MG63 (cell line): ENCODE measurements at regions not wholly inside any gene's neighbourhood (a gene's known extent, or its start where the extent isn't known, plus 50 kb on each side); places are given as distances from the start of the nearest gene placed in this dataset.

Experiments
- DNase-seq: peaks from one replicate; pipeline ENCODE4 v3.0.0-alpha.2; 2020
- H3K27me3 ChIP-seq: fragments of 250-450 bp; sonication (Bioruptor Pico); 2 replicates; pipeline ENCODE4 v1.5.1; 2020; ENCODE audit warnings: mild to moderate bottlenecking, moderate library complexity
- H3K36me3 ChIP-seq: fragments of 250-450 bp; sonication (Bioruptor Pico); 2 replicates; pipeline ENCODE4 v1.5.1; 2020; ENCODE audit warnings: mild to moderate bottlenecking, moderate library complexity
- H3K4me3 ChIP-seq: fragments of 250-450 bp; sonication (Bioruptor Pico); 2 replicates; pipeline ENCODE4 v1.5.1; 2020; ENCODE audit warnings: mild to moderate bottlenecking, moderate library complexity
- H3K9me3 ChIP-seq: fragments of 250-450 bp; sonication (Bioruptor Pico); 2 replicates; pipeline ENCODE4 v1.5.1; 2020; ENCODE audit warnings: mild to moderate bottlenecking, moderate library complexity

DNA sequence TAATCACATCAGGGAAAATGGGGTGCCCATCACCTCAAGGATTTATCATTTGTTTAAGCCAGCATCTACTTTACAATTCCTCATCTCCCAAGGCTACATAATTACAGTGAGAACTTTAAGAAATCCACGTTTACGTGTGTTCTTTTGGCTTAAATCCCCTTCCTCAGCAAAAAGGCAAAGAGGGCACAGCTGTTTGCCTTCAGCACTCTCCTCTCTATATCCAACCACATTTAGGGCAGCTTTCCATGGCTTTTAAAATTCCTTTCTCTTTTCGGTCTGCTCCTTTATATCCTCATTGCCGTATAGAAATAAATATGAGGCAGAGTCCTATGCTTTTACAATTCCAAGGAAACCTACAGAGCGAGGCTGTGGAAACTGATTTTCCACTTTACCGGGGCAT, 175.9 kb downstream of the EMP1 start:
- H3K4me3 ChIP-seq, result no peak overlapping the region
- H3K9me3 ChIP-seq, result no peaks in the 10 kb centered on the region
- no peak for DNase-seq
- H3K27me3 ChIP-seq, result no peaks in the 10 kb centered on the region
- no peaks in the 10 kb centered on the region for H3K36me3 ChIP-seq

DNA sequence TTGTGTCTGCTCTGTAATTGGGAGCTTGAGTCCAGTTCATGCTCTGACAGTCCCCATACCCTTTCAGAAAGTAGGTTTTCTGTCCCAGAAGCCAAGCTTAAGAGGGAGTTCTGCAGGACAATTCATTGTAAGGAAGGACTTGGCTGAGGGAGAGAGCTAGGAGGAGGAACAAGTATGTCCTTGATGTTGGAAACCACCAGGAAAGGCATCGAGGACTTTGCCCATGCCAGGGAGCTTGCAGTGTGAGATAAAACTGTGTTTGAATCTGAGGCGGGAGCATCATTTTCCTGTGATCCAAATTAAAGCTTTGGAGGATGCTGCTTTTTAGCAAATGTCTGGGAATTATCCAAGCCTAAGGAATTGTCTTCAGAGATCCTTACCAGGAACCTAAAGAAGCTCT, 175.3 kb downstream of the EMP1 start:
- Histone ChIP-seq H3K9me3 (no peaks in the 10 kb centered on the region), H3K27me3 (no peaks in the 10 kb centered on the region), H3K4me3 (no peak overlapping the region), H3K36me3 (no peaks in the 10 kb centered on the region)
- DNase-seq, result no peak

DNA sequence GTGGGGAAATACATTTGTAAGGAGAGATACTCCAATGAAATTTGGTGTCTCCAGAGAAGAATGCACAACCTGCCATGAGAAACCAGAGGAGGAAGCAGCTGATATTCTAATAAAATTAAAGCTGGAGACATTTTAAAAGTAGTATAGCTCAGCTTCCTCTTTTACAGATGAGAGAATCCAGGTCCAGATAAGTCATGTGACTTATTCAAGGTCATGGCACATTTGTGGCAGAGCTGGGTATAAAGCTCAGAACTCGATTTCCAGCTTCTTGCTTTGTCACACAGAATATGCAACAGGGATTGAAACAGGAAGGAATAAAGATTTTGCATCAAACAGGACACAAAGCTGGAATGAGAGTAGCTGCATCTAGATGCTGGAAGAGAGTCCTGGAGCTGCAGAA, 174.8 kb downstream of the EMP1 start:
- H3K4me3 ChIP-seq, result no peak overlapping the region
- H3K36me3 ChIP-seq, result no peaks in the 10 kb centered on the region
- no peaks in the 10 kb centered on the region for H3K27me3 ChIP-seq
- DNase-seq, result no peak
- H3K9me3 ChIP-seq, result no peaks in the 10 kb centered on the region

DNA sequence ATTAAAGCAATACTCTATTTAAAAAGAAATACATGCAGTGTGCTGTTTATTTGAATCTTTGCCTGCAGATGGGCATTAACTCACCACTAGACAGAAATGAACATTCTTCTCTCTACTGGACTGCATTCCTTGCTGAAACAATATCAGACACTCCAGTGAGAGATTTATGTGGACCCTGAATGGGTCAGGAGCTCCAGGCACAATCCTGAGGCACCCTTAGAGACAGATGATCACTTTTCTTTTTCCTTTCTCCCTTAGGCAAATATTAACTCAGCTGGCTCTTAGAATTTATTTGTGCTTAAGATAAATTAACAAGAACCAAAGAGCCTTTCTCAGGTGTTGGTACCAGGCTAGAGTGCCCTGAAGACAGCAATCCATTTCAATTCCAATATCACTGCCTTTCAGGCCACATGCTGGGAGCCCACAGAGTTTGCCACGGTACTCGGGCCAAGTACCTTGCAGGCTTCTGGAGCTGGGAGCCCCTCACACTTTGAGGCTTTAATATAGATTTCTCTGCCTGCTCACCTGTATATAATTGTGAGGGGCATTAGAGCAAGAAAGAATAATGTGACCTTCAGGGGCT, 173.0 kb downstream of the EMP1 start:
- Histone ChIP-seq H3K27me3 (no peaks in the 10 kb centered on the region), H3K9me3 (no peaks in the 10 kb centered on the region), H3K4me3 (no peak overlapping the region), H3K36me3 (no peaks in the 10 kb centered on the region)
- no peak for DNase-seq

- no peaks in the 10 kb centered on the region for H3K27me3 ChIP-seq
- H3K9me3 ChIP-seq, result no peaks in the 10 kb centered on the region
- no peaks in the 10 kb centered on the region for H3K36me3 ChIP-seq
- no peak overlapping the region for H3K4me3 ChIP-seq
- no peak for DNase-seq
Observed at GRCh38 chr12:13368971-13369370, 172.4 kb downstream of the EMP1 start.

GRCh38 chr12:13368431-13368830, 171.9 kb downstream of the EMP1 start:
- no peaks in the 10 kb centered on the region for H3K27me3 ChIP-seq
- H3K4me3 ChIP-seq, result no peak overlapping the region
- no peak for DNase-seq
- H3K9me3 ChIP-seq, result no peaks in the 10 kb centered on the region
- no peaks in the 10 kb centered on the region for H3K36me3 ChIP-seq

- no peak for DNase-seq
- H3K36me3 ChIP-seq, result no peaks in the 10 kb centered on the region
- H3K9me3 ChIP-seq, result no peaks in the 10 kb centered on the region
- no peak overlapping the region for H3K4me3 ChIP-seq
- H3K27me3 ChIP-seq, result no peaks in the 10 kb centered on the region
Observed at GRCh38 chr12:13367973-13368372, 171.4 kb downstream of the EMP1 start.

DNA sequence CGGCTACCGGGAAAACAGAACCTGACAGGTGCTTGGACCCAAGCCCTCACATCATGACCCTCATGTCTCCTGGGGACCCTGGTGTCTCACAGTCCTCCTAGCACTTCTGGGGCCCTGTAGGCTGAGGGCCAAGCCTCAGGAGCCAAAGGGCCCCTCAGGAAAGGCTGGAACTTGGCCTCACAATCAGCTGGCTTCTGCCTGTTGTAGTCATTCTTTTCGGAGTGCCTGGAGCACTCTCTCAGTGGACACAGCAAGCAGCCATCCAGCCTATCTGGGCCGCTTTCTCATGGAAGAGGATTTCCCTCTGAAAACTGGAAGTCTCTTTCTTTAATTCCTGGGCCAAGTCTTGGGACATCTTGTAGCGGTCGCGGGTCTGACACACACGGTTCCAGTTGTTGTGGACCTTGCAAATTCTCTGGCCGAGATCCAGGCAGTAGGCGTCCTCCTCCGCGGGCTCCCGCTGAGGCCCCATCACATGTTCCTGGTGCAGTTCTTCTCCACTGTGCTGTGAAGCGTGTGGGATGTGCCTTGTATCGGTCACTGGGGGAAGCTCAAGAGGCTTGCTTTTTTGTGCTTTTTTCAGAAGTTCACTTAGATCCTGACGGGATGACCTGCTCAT, 169.3 kb downstream of the EMP1 start:
- H3K4me3 ChIP-seq, result no peak overlapping the region
- H3K36me3 ChIP-seq, result no peaks in the 10 kb centered on the region
- DNase-seq, result no peak
- H3K27me3 ChIP-seq, result peaks cover 3% of the 10 kb centered on the region; the same call in 1 of the 2 replicates
- H3K9me3 ChIP-seq, result no peaks in the 10 kb centered on the region

DNA sequence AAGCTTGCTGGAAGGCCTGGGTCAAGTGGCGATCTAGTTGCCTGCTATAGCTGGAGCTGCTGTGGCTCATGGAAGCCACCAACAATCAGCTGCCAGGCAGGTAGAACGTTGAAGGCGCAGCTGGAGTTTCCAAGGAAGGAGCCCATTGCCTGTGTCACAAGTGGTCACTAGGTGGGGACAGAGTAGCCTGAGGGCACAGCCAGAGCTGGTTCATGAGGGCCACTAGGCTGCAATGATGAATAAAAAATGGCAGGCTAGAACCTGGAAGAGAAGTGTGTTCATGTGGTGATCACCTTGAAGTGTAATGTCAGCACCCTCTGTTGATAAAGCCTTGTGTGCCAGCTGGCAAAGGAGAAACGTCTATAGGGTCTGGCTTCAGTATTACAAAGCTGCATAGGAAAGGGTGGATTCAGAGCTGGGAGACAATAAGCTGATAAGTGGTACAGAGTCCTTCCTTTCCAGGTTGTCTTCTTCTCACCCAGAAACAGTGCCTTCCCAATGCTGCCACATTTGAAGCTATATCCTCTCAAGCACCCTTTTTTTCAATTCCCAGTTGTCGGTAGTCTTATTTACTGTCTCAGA, 165.8 kb downstream of the EMP1 start:
- Histone ChIP-seq H3K27me3 (peaks cover 6% of the 10 kb centered on the region), H3K9me3 (no peaks in the 10 kb centered on the region), H3K4me3 (no peak overlapping the region), H3K36me3 (no peaks in the 10 kb centered on the region)
- DNase-seq, result peak; percentile 45

- Histone ChIP-seq H3K27me3 (peaks cover 11% of the 10 kb centered on the region), H3K36me3 (no peaks in the 10 kb centered on the region), H3K9me3 (no peaks in the 10 kb centered on the region), H3K4me3 (no peak overlapping the region)
- DNase-seq, result no peak
Observed at GRCh38 chr12:13359636-13360035, 163.1 kb downstream of the EMP1 start.

DNA sequence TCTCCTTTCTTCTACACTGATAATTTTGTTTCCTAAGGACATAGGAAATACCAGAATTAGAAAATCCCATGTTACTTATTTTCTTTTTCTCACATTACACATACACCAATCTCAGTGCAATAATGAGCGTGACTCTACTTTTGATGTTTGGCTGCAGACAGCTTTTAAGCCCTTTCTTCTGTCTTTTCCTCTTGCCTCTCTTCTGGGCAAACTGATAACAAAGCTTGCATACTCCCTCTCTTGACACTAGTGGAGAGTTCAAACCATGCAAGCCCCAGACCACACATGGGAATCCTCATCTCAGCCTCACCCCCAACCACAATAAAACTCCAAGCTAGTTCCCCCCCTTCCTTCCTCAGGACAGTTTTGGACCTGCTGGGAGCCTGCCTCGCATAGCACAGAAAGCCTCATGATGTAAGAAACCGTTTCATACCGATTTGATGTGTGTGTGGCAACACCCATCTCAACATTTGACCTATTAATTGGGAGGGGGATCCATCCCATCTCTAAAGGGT, 161.9 kb downstream of the EMP1 start:
- H3K9me3 ChIP-seq, result no peaks in the 10 kb centered on the region
- DNase-seq, result no peak
- no peak overlapping the region for H3K4me3 ChIP-seq
- H3K27me3 ChIP-seq, result peaks cover 11% of the 10 kb centered on the region
- no peaks in the 10 kb centered on the region for H3K36me3 ChIP-seq

- DNase-seq, result no peak
- Histone ChIP-seq H3K36me3 (no peaks in the 10 kb centered on the region), H3K4me3 (no peak overlapping the region), H3K27me3 (peaks cover 3% of the 10 kb centered on the region), H3K9me3 (no peaks in the 10 kb centered on the region)
Observed at GRCh38 chr12:13350946-13351345, 154.4 kb downstream of the EMP1 start.

DNA sequence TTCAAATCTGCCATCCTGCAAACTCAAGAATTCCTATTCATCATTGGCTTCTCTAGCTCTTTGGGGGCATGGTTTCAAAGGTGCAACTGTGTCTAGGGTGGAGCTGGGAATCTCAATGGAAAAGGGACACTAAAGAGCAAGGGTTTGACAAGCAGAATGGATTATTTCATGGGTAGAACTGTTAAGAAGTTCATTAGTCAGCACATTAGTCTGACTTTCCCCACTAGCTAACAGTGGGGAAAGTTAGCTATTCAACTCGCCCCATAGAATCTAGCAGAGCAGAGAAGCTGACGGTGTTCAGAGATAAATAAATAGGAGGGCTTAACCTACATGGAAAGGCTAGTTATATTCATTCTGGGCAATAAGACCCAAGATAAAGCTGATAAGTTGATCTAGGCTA, 153.9 kb downstream of the EMP1 start:
- Histone ChIP-seq H3K4me3 (no peak overlapping the region), H3K36me3 (no peaks in the 10 kb centered on the region), H3K9me3 (no peaks in the 10 kb centered on the region), H3K27me3 (peaks cover 3% of the 10 kb centered on the region)
- no peak for DNase-seq

DNA sequence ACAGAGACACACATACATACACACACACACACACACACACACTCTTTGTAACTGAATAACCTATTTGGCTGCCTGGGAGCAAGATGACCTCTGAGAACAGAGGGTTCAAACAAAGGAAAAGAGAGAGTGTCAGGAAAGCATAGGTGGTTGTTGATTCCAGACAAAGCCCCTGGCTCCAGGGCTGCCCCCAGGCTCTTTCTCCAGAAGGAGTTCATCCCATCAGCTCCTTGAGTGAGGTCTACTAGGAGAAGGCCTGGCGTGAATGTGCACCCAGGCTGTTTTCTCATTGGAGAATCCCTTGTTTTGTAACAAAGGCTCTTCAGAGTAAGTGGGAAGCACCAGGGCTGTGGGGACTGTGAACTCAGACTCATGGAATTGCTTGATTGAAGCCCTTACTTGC, 151.9 kb downstream of the EMP1 start:
- Histone ChIP-seq H3K9me3 (no peaks in the 10 kb centered on the region), H3K4me3 (no peak overlapping the region), H3K36me3 (no peaks in the 10 kb centered on the region), H3K27me3 (peaks cover 3% of the 10 kb centered on the region; the same call in 1 of the 2 replicates)
- no peak for DNase-seq

DNA sequence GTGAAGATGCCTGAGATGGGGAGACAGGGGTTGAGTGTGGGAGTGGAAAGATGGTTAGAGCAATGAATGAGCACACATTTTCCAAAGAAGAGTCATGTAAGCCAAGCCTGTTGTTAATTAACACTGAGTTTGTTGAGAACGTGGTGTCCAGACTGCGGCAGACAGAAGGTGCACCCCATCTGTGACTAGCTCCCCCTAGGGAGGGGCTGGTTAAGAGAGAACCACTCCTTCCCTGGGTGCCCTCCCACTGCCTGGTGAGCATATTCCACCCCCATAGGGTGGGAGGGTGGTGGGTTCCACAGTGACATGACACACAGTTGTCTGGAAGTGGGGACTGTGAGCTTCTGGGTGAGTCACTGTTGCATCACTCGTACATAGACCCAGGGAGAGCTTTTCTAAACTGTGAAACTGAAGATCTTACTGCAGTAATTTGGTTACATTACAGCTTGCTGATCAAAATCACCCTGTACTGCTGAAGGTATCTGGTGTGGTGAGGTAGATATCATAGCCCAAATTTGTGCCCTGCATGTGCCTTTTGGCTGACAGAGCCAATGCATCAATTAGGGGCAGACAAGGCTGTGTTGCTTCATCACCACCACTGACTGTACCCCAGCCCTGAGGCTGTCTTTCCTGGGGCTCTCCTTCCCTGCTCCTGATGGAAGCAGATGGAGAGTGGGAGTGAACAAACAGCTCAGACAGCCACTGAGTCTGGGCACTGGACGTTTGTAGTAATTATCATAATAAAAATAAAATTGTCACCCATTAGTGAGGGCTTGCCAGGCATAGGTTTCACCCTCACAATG, 150.9 kb downstream of the EMP1 start:
- Histone ChIP-seq H3K4me3 (no peak overlapping the region), H3K36me3 (no peaks in the 10 kb centered on the region)
- DNase-seq, result peak; percentile 66

DNA sequence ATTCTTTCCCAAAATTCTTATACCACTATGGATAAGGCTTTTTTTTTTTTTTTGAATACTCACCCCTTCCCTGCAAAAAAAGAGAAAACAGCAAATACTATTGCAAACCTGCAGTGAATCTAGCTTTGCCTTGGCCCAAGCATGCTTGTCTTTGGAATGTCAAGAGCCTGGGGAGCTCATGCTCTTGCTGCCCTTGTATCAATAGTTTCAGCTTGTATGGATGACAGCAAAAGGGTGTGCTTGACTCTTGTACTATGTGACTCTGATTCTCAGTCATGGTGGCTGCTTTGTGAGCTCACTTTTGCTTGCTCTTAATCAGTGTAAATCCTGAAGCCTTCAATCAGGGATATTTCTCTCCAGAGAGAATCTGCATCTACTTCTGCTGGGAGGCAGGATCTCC, 149.2 kb downstream of the EMP1 start:
- no peak for DNase-seq
- Histone ChIP-seq H3K27me3 (no peaks in the 10 kb centered on the region), H3K36me3 (no peaks in the 10 kb centered on the region), H3K4me3 (no peak overlapping the region), H3K9me3 (no peaks in the 10 kb centered on the region)

More for the DNA sequence above, 150.9 kb downstream of the EMP1 start:
- Histone ChIP-seq H3K9me3 (no peaks in the 10 kb centered on the region), H3K27me3 (peaks cover 3% of the 10 kb centered on the region; the same call in 1 of the 2 replicates)

DNA sequence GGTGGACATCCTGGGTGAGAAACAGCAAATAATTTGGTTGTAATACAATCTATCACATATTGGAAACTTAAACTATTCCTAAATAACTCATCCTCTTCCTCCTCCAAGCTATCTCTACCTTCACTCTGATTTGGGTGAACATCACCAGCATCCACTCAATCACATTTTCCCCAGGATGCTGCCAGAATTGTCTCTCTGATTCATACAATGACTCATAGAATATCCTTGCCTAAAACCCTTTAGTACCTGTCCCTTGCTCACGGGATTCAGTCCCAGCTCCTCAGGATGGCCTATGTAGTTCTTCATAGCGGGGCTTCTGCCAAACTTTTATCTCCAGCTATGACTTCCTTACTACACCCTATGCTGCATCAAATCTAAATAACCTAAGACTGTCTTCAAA, 146.8 kb downstream of the EMP1 start:
- H3K4me3 ChIP-seq, result no peak overlapping the region
- peak; percentile 27 for DNase-seq
- no peaks in the 10 kb centered on the region for H3K27me3 ChIP-seq
- H3K9me3 ChIP-seq, result no peaks in the 10 kb centered on the region
- no peaks in the 10 kb centered on the region for H3K36me3 ChIP-seq
